ENCODE measurements at regions not wholly inside any gene's neighbourhood (a gene's known extent, or its start where the extent isn't known, plus 50 kb on each side); places are given as distances from the start of the nearest gene placed in this dataset.
A peak's percentile ranks its signal among the peaks of the same experiment; 100 is the strongest.

DNA sequence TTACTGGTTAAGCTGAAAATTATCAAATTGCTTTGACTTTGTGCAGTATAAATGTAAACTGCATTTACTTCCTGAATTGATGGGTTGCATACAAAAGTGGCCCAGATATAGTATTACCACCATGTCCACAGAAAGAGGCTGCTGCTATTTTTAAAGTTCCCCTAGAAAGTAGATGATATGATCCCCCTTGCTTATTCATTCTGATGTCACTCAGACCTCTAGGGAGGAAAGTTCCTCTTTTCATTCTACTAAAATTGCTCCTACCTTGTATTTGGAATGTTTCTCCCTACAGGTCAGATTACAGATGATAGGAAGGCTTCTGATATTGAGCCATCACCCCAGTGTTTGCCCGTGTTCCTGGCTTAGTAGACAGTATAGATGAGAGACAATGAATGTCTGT is 247.6 kb upstream of the TNP1 start (continued):
- TF ChIP-seq GATAD1 (CRISPR knock-in tag; IDR thresholded peaks at IDR 0.05), result no peak
- no peak for TF ChIP-seq HMG20B (CRISPR knock-in tag; conservative IDR thresholded peaks at IDR 0.05)
- TF ChIP-seq RORA (CRISPR knock-in tag; IDR thresholded peaks at IDR 0.05), result no peak
- TF ChIP-seq NCOA1 (CRISPR knock-in tag; IDR thresholded peaks at IDR 0.05), result no peak
- no peak for TF ChIP-seq ARID2 (CRISPR knock-in tag; IDR thresholded peaks at IDR 0.05; ENCODE audit: borderline replicate concordance)
- no peak for TF ChIP-seq ZNF737 (CRISPR knock-in tag; IDR thresholded peaks at IDR 0.05; ENCODE audit: borderline replicate concordance)

GRCh38 chr2:217106650-217107014 is 246.8 kb upstream of the TNP1 start:
- no peak overlapping the region for H2AFZ ChIP-seq (ENCODE audit: low read length)
- CTCF ChIA-PET (ENCODE audit: low intra/inter-chr PET ratio, low total read pairs), result no interaction called here
- BruUV-seq (replicated peaks), result no TSS peak
- WGBS (ENCODE audit: low lambda C conversion rate), result 39% methylated on average over 3 of the region's 3 CpGs
- no peaks in the 10 kb centered on the region for H3K9me3 ChIP-seq (ENCODE audit: low read length)
- H3K9ac ChIP-seq (ENCODE audit: insufficient read depth, low read depth, low read length), result no peak overlapping the region
- H3K4me2 ChIP-seq (ENCODE audit: low read depth, low read length), result no peak overlapping the region
- in situ Hi-C loops (cut with HindIII; ENCODE audit: extremely low pct_ligation_motif_present, low pct_unique_long_range_greater_than_20kb) (no loop called here), intact Hi-C loops (cut with micrococcal nuclease; ENCODE audit: unreplicated experiment) (no loop called here)
- no peaks in the 10 kb centered on the region for H3K36me3 ChIP-seq (replicated peaks in 1 of 2; ENCODE audit: control insufficient read depth in 1 of 2, insufficient read depth in 2 of 2, low read length in 2 of 2)
- TF ChIP-seq SCMH1 (CRISPR knock-in tag; IDR thresholded peaks at IDR 0.05; ENCODE audit: borderline replicate concordance) (no peak), NBN (conservative IDR thresholded peaks at IDR 0.05) (no peak), MIER3 (CRISPR knock-in tag; IDR thresholded peaks at IDR 0.05; ENCODE audit: borderline replicate concordance) (no peak), CTCF (CRISPR knock-in tag; IDR thresholded peaks at IDR 0.05) (peak; percentile 46)
- H3K27ac ChIP-seq (ENCODE audit: extremely low read length, insufficient read depth, low read length), result no peak overlapping the region
- no peaks in the 10 kb centered on the region for H3K27me3 ChIP-seq (ENCODE audit: control insufficient read depth in 1 of 2, insufficient read depth in 2 of 2, low read length in 2 of 2)
- H3K79me2 ChIP-seq (ENCODE audit: insufficient read depth, low read length), result no peaks in the 10 kb centered on the region
- no peak for ATAC-seq
- no peak for DNase-seq (ENCODE audit: low spot score)
- POLR2A ChIA-PET, result no interaction called here
- no peak overlapping the region for H3K4me3 ChIP-seq (replicated peaks in 1 of 3; ENCODE audit: insufficient read depth in 1 of 3, low read depth in 2 of 3, low read length in 3 of 3)
- no peaks in the 10 kb centered on the region for H3K4me1 ChIP-seq (ENCODE audit: insufficient read depth, low read length)
- no peak for FAIRE-seq
- no peaks in the 10 kb centered on the region for H4K20me1 ChIP-seq (ENCODE audit: insufficient read depth, low read length)
